ENCODE measurements at regions not wholly inside any gene's neighbourhood (a gene's known extent, or its start where the extent isn't known, plus 50 kb on each side); places are given as distances from the start of the nearest gene placed in this dataset.

GRCh38 chr5:102581011-102581410, 82.2 kb upstream of the SLCO6A1 start:
- no peak for TF ChIP-seq POLR2A (IDR thresholded peaks at IDR 0.05)
- TF ChIP-seq, protein P1, sequence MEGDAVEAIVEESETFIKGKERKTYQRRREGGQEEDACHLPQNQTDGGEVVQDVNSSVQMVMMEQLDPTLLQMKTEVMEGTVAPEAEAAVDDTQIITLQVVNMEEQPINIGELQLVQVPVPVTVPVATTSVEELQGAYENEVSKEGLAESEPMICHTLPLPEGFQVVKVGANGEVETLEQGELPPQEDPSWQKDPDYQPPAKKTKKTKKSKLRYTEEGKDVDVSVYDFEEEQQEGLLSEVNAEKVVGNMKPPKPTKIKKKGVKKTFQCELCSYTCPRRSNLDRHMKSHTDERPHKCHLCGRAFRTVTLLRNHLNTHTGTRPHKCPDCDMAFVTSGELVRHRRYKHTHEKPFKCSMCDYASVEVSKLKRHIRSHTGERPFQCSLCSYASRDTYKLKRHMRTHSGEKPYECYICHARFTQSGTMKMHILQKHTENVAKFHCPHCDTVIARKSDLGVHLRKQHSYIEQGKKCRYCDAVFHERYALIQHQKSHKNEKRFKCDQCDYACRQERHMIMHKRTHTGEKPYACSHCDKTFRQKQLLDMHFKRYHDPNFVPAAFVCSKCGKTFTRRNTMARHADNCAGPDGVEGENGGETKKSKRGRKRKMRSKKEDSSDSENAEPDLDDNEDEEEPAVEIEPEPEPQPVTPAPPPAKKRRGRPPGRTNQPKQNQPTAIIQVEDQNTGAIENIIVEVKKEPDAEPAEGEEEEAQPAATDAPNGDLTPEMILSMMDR (IDR thresholded peaks at IDR 0.05) = no peak
